Erythroblast (primary cell): ENCODE measurements at regions not wholly inside any gene's neighbourhood (a gene's known extent, or its start where the extent isn't known, plus 50 kb on each side); places are given as distances from the start of the nearest gene placed in this dataset.

Experiments
- DNase-seq, 2 experiments: peaks; one replicate each; lab custom pipeline; 2025; lab: John Stamatoyannopoulos, UW
- GATA1 ChIP-seq: IDR thresholded peaks from 2 replicates; pipeline ENCODE4 v1.6.1; 2011; ENCODE audit warnings: low read depth, mild to moderate bottlenecking, control low read depth, low read length, moderate library complexity
- POLR2A ChIP-seq: IDR thresholded peaks from 2 replicates; pipeline ENCODE4 v1.6.1; 2011; ENCODE audit warnings: mild to moderate bottlenecking, low read length

GRCh38 chr5:77157732-77158532, 52.5 kb upstream of the PDE8B start:
- no peak for TF ChIP-seq POLR2A
- TF ChIP-seq GATA1: no peak

GRCh38 chr5:77156379-77156778, 54.1 kb upstream of the PDE8B start:
- DNase-seq: no peak
- TF ChIP-seq POLR2A (no peak), GATA1 (no peak)

More at GRCh38 chr5:77157732-77158532, 52.5 kb upstream of the PDE8B start:
- no peak for DNase-seq

- DNase-seq: no peak
- TF ChIP-seq GATA1 (no peak), POLR2A (no peak)
Observed at GRCh38 chr5:77155179-77155785, 55.2 kb upstream of the PDE8B start.

- no peak for DNase-seq
- no peak for TF ChIP-seq POLR2A
- TF ChIP-seq GATA1: no peak
Observed at GRCh38 chr5:77152441-77152840, 58.0 kb upstream of the PDE8B start.

- DNase-seq: peak; percentile 2 to 44
- no peak for TF ChIP-seq GATA1
- no peak for TF ChIP-seq POLR2A
Observed at GRCh38 chr5:77151501-77151900, 59.0 kb upstream of the PDE8B start.

- DNase-seq: no peak
- TF ChIP-seq POLR2A: no peak
Observed at GRCh38 chr5:77146896-77147295, 59.8 kb upstream of the ZBED3 start.

- DNase-seq: no peak
- no peak for TF ChIP-seq POLR2A
- TF ChIP-seq GATA1: no peak
Observed at GRCh38 chr5:77145666-77146065, 58.6 kb upstream of the ZBED3 start.

GRCh38 chr5:77144837-77145139, 57.7 kb upstream of the ZBED3 start:
- no peak for DNase-seq
- TF ChIP-seq POLR2A (no peak), GATA1 (no peak)

- peak; percentile 63 to 76 for DNase-seq
- TF ChIP-seq GATA1 (no peak), POLR2A (no peak)
Observed at GRCh38 chr5:77143998-77144836, 57.1 kb upstream of the ZBED3 start.

GRCh38 chr5:77140350-77140749, 53.3 kb upstream of the ZBED3 start:
- TF ChIP-seq GATA1: no peak
- TF ChIP-seq POLR2A: no peak
- no peak for DNase-seq

- no peak for TF ChIP-seq POLR2A
- DNase-seq: no peak
Observed at GRCh38 chr5:77139001-77139400, 51.9 kb upstream of the ZBED3 start.
